Activated T-cell treated with anti-CD3 and anti-CD28 coated beads for 1 hour (primary cell): ENCODE measurements at regions not wholly inside any gene's neighbourhood (a gene's known extent, or its start where the extent isn't known, plus 50 kb on each side); places are given as distances from the start of the nearest gene placed in this dataset.

Experiments used
- DNase-seq: peaks from one replicate; pipeline ENCODE4 v3.0.0-alpha.2; 2020; ENCODE audit warnings: low read depth

GRCh38 chr10:128859738-128860386 is 607.2 kb upstream of the MGMT start:
- DNase-seq, result no peak

- DNase-seq, result no peak
Observed at GRCh38 chr10:128860574-128860973, 606.5 kb upstream of the MGMT start.

GRCh38 chr10:128861018-128861901 is 605.8 kb upstream of the MGMT start:
- DNase-seq, result no peak

- DNase-seq, result no peak
Observed at GRCh38 chr10:128863411-128863810, 603.6 kb upstream of the MGMT start.

- DNase-seq, result no peak
Observed at GRCh38 chr10:128863823-128864405, 603.1 kb upstream of the MGMT start.

GRCh38 chr10:128864554-128865295 is 602.3 kb upstream of the MGMT start:
- no peak for DNase-seq

GRCh38 chr10:128865436-128866195 is 601.4 kb upstream of the MGMT start:
- no peak for DNase-seq

- no peak for DNase-seq
Observed at GRCh38 chr10:128866551-128866950, 600.5 kb upstream of the MGMT start.

GRCh38 chr10:128867210-128867609 is 599.8 kb upstream of the MGMT start:
- no peak for DNase-seq

- DNase-seq, result no peak
Observed at GRCh38 chr10:128867819-128868218, 599.2 kb upstream of the MGMT start.

GRCh38 chr10:128868481-128868880 is 598.6 kb upstream of the MGMT start:
- no peak for DNase-seq

- DNase-seq, result no peak
Observed at GRCh38 chr10:128869101-128869749, 597.8 kb upstream of the MGMT start.

GRCh38 chr10:128870830-128871597 is 596.0 kb upstream of the MGMT start:
- DNase-seq, result no peak

- no peak for DNase-seq
Observed at GRCh38 chr10:128871671-128872231, 595.3 kb upstream of the MGMT start.

GRCh38 chr10:128873411-128874054 is 593.5 kb upstream of the MGMT start:
- DNase-seq, result no peak

GRCh38 chr10:128874331-128874730 is 592.7 kb upstream of the MGMT start:
- no peak for DNase-seq

GRCh38 chr10:128875030-128875744 is 591.9 kb upstream of the MGMT start:
- DNase-seq, result no peak

- DNase-seq, result no peak
Observed at GRCh38 chr10:128875956-128876736, 590.9 kb upstream of the MGMT start.
